Fibroblast of villous mesenchyme (primary cell): ENCODE measurements at regions not wholly inside any gene's neighbourhood (a gene's known extent, or its start where the extent isn't known, plus 50 kb on each side); places are given as distances from the start of the nearest gene placed in this dataset.

Experiments
- DNase-seq: peaks from one replicate; pipeline ENCODE4 v3.0.0-alpha.2; 2010; ENCODE audit warnings: low read depth
- H3K4me3 ChIP-seq: 2 replicates; pipeline ENCODE4 v1.5.1; 2011; ENCODE audit warnings: low read depth, mild to moderate bottlenecking, low read length
- CTCF ChIP-seq: IDR thresholded peaks from 2 replicates; pipeline ENCODE4 v1.5.1; 2012; ENCODE audit warnings: low read depth, mild to moderate bottlenecking, low read length; ENCODE audit not compliant: insufficient read depth

- TF ChIP-seq CTCF = no peak
- no peak for DNase-seq
- no peak overlapping the region for H3K4me3 ChIP-seq
Observed at GRCh38 chr13:39951301-39951700, 295.8 kb downstream of the COG6 start.

GRCh38 chr13:39952249-39953233 lies 297.1 kb downstream of the COG6 start:
- TF ChIP-seq CTCF = no peak
- H3K4me3 ChIP-seq = no peak overlapping the region
- peak; percentile 73 for DNase-seq

GRCh38 chr13:39954476-39954875 lies 299.0 kb downstream of the COG6 start:
- no peak for TF ChIP-seq CTCF
- no peak for DNase-seq

GRCh38 chr13:39955560-39955959 lies 300.1 kb downstream of the COG6 start:
- no peak for DNase-seq
- no peak for TF ChIP-seq CTCF
- H3K4me3 ChIP-seq = no peak overlapping the region

More at GRCh38 chr13:39954476-39954875, 299.0 kb downstream of the COG6 start:
- H3K4me3 ChIP-seq = no peak overlapping the region

GRCh38 chr13:39956036-39956435 lies 300.6 kb downstream of the COG6 start:
- DNase-seq = no peak
- TF ChIP-seq CTCF = no peak
- H3K4me3 ChIP-seq = no peak overlapping the region

GRCh38 chr13:39957868-39958677 lies 302.6 kb downstream of the COG6 start:
- no peak for TF ChIP-seq CTCF
- no peak overlapping the region for H3K4me3 ChIP-seq
- no peak for DNase-seq
